ENCODE measurements at regions not wholly inside any gene's neighbourhood (a gene's known extent, or its start where the extent isn't known, plus 50 kb on each side); places are given as distances from the start of the nearest gene placed in this dataset.

DNA sequence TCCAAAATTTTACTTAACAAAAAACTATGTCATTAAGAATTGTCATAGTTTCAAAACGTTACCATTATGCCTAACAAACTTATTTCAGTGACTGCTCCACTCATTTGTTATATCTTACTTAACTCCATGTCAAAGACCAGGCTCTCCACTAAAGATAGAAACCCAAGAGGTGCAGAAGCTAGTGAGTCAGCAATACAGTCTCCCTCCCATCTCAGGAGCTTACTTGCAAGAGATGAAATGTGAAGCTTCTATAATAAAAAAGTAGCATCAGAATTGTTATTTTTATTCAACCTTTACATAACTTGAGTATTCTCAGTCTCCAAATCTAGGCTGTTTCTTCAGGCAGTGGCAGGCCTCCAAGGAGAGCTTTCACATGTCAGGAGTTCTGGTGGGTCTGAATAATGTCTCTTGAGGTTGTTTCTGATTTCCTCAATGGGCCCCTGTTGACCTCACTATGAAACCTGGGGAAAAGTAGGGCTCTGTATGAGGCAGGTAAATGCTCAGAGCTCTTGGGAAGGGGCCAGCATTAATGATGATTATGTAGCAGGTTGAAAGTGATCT lies 242.0 kb downstream of the NDFIP2 start (continued):
- TF ChIP-seq, protein P1, sequence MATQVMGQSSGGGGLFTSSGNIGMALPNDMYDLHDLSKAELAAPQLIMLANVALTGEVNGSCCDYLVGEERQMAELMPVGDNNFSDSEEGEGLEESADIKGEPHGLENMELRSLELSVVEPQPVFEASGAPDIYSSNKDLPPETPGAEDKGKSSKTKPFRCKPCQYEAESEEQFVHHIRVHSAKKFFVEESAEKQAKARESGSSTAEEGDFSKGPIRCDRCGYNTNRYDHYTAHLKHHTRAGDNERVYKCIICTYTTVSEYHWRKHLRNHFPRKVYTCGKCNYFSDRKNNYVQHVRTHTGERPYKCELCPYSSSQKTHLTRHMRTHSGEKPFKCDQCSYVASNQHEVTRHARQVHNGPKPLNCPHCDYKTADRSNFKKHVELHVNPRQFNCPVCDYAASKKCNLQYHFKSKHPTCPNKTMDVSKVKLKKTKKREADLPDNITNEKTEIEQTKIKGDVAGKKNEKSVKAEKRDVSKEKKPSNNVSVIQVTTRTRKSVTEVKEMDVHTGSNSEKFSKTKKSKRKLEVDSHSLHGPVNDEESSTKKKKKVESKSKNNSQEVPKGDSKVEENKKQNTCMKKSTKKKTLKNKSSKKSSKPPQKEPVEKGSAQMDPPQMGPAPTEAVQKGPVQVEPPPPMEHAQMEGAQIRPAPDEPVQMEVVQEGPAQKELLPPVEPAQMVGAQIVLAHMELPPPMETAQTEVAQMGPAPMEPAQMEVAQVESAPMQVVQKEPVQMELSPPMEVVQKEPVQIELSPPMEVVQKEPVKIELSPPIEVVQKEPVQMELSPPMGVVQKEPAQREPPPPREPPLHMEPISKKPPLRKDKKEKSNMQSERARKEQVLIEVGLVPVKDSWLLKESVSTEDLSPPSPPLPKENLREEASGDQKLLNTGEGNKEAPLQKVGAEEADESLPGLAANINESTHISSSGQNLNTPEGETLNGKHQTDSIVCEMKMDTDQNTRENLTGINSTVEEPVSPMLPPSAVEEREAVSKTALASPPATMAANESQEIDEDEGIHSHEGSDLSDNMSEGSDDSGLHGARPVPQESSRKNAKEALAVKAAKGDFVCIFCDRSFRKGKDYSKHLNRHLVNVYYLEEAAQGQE (IDR thresholded peaks at IDR 0.05; ENCODE audit: unreplicated experiment): no peak

DNA sequence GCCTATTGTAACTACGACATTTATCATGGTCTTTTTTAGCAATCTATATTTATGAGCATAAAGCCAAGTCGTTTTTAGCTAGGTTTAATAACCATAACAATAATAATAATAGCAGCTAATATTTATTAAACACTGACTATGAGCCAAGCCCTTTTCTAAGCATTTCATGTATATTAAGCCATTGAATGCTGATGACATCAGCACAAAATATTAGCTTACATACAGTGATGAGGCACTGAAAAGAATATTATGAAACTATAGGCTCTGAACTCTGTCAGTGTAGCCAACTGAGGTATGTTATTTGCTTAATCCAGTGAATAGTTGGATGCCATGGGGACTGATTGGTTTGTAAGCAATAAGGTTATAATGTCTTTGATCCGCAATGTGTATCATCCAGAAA lies 235.2 kb downstream of the NDFIP2 start:
- no peak for DNase-seq (ENCODE audit: low spot score)
- no peaks in the 10 kb centered on the region for H3K79me2 ChIP-seq (replicated peaks; ENCODE audit: insufficient read depth)
- Mint-ChIP-seq H3K36me3 (ENCODE audit: low read depth) (no peaks in the 10 kb centered on the region), H3K27ac (no peak overlapping the region), H3K27me3 (ENCODE audit: insufficient read depth, low read depth, poor library complexity) (no peaks in the 10 kb centered on the region), H3K4me1 (no peaks in the 10 kb centered on the region), H3K4me3 (no peak overlapping the region), H3K9me3 (no peaks in the 10 kb centered on the region)
- H3K4me3 ChIP-seq: no peak overlapping the region
- no peaks in the 10 kb centered on the region for H3K36me3 ChIP-seq (ENCODE audit: insufficient read depth)
- H4K20me1 ChIP-seq (replicated peaks; ENCODE audit: insufficient read depth): no peaks in the 10 kb centered on the region
- H3K27ac ChIP-seq (ENCODE audit: low read depth): no peak overlapping the region
- no peaks in the 10 kb centered on the region; the same call in 1 of the 2 replicates for H3K9me2 ChIP-seq (ENCODE audit: insufficient read depth)
- no peak overlapping the region for H3K4me2 ChIP-seq
- H2AFZ ChIP-seq: no peak overlapping the region
- no peaks in the 10 kb centered on the region for H3K4me1 ChIP-seq (ENCODE audit: insufficient read depth)
- H3K27me3 ChIP-seq (ENCODE audit: insufficient read depth): no peaks in the 10 kb centered on the region
- no peak for ATAC-seq
- TF ChIP-seq EZH2phosphoT487 (IDR thresholded peaks at IDR 0.05; ENCODE audit: unreplicated experiment): no peak
- H3F3A ChIP-seq (replicated peaks; ENCODE audit: low read depth): no peaks in the 10 kb centered on the region

GRCh38 chr13:79711631-79712030 lies 230.7 kb downstream of the NDFIP2 start:
- DNase-seq (ENCODE audit: low spot score) (no peak), ATAC-seq (no peak)
- H3K4me1 ChIP-seq (ENCODE audit: insufficient read depth): no peaks in the 10 kb centered on the region
- H3K9me2 ChIP-seq (ENCODE audit: insufficient read depth): no peaks in the 10 kb centered on the region
- Mint-ChIP-seq H3K4me1 (no peaks in the 10 kb centered on the region), H3K9me3 (no peaks in the 10 kb centered on the region), H3K27me3 (ENCODE audit: insufficient read depth, low read depth, poor library complexity) (no peaks in the 10 kb centered on the region), H3K36me3 (ENCODE audit: low read depth) (no peaks in the 10 kb centered on the region), H3K27ac (no peak overlapping the region), H3K4me3 (no peak overlapping the region)
- H3K4me2 ChIP-seq: no peak overlapping the region
- no peak overlapping the region for H2AFZ ChIP-seq
- H3K4me3 ChIP-seq: no peak overlapping the region
- no peaks in the 10 kb centered on the region for H4K20me1 ChIP-seq (replicated peaks; ENCODE audit: insufficient read depth)
- no peaks in the 10 kb centered on the region for H3F3A ChIP-seq (replicated peaks; ENCODE audit: low read depth)
- H3K36me3 ChIP-seq (ENCODE audit: insufficient read depth): no peaks in the 10 kb centered on the region
- H3K27me3 ChIP-seq (ENCODE audit: insufficient read depth): no peaks in the 10 kb centered on the region
- TF ChIP-seq, protein P2, sequence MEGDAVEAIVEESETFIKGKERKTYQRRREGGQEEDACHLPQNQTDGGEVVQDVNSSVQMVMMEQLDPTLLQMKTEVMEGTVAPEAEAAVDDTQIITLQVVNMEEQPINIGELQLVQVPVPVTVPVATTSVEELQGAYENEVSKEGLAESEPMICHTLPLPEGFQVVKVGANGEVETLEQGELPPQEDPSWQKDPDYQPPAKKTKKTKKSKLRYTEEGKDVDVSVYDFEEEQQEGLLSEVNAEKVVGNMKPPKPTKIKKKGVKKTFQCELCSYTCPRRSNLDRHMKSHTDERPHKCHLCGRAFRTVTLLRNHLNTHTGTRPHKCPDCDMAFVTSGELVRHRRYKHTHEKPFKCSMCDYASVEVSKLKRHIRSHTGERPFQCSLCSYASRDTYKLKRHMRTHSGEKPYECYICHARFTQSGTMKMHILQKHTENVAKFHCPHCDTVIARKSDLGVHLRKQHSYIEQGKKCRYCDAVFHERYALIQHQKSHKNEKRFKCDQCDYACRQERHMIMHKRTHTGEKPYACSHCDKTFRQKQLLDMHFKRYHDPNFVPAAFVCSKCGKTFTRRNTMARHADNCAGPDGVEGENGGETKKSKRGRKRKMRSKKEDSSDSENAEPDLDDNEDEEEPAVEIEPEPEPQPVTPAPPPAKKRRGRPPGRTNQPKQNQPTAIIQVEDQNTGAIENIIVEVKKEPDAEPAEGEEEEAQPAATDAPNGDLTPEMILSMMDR (conservative IDR thresholded peaks at IDR 0.05; ENCODE audit: low read depth in 2 of 2): no peak
- TF ChIP-seq ZNF331 (CRISPR knock-in tag; IDR thresholded peaks at IDR 0.05; ENCODE audit: low read depth): no peak
- TF ChIP-seq POLR2AphosphoS5 (IDR thresholded peaks at IDR 0.05; ENCODE audit: low read depth): no peak
- TF ChIP-seq ZNF114 (CRISPR knock-in tag; IDR thresholded peaks at IDR 0.05): no peak
- TF ChIP-seq EZH2 (IDR thresholded peaks at IDR 0.05; ENCODE audit: low read depth, unreplicated experiment): no peak
- H3K27ac ChIP-seq (ENCODE audit: low read depth): no peak overlapping the region
- H3K79me2 ChIP-seq (replicated peaks; ENCODE audit: insufficient read depth): no peaks in the 10 kb centered on the region

All from GM23338 (cell line).